T-helper 17 cell (primary cell): ENCODE measurements at regions not wholly inside any gene's neighbourhood (a gene's known extent, or its start where the extent isn't known, plus 50 kb on each side); places are given as distances from the start of the nearest gene placed in this dataset.
"Not testable (repeated sequence)": the region's sequence is repeated elsewhere in the genome, so short reads cannot be mapped to it uniquely, and the experiment has no call there.

ENCODE experiments used
- ATAC-seq: fragments of 150-1000 bp; cut with Tn5 transposase; 2 replicates; pipeline ENCODE4 v1.10.0; 2021; ENCODE audit warnings: mild to moderate bottlenecking, moderate library complexity
- DNase-seq, 3 donors: peaks; one replicate each; pipeline versions ENCODE4 v3.0.0 to v3.0.0-alpha.2; 2020 to 2021
- H3K9me3 ChIP-seq: one replicate; pipeline ENCODE4 v1.7.0; 2013; ENCODE audit warnings: low read length, mild to moderate bottlenecking; ENCODE audit not compliant: control insufficient read depth, poor library complexity, severe bottlenecking
- H3K27ac Mint-ChIP-seq: one replicate; pipeline ENCODE4 v1.8.0; 2022; ENCODE audit warnings: mild to moderate bottlenecking, moderate library complexity, mixed read lengths
- H3K27me3 Mint-ChIP-seq: one replicate; pipeline ENCODE4 v1.8.0; 2022; ENCODE audit warnings: mixed read lengths
- H3K36me3 Mint-ChIP-seq: one replicate; pipeline ENCODE4 v1.8.0; 2022; ENCODE audit warnings: low read depth, mixed read lengths
- H3K4me1 Mint-ChIP-seq: one replicate; pipeline ENCODE4 v1.8.0; 2022; ENCODE audit warnings: mild to moderate bottlenecking, mixed read lengths
- H3K4me3 Mint-ChIP-seq: one replicate; pipeline ENCODE4 v1.8.0; 2022; ENCODE audit warnings: mild to moderate bottlenecking, moderate library complexity, mixed read lengths

GRCh38 chr1:115453666-115454065 lies 115.6 kb upstream of the NGF start:
- Mint-ChIP-seq H3K27me3 (peaks cover 32% of the 10 kb centered on the region), H3K4me3 (no peak overlapping the region), H3K4me1 (no peaks in the 10 kb centered on the region), H3K27ac (no peak overlapping the region), H3K36me3 (no peaks in the 10 kb centered on the region)
- DNase-seq: no peak
- no peaks in the 10 kb centered on the region for H3K9me3 ChIP-seq
- ATAC-seq: no peak

- Mint-ChIP-seq H3K4me3 (no peak overlapping the region), H3K27me3 (peaks cover 41% of the 10 kb centered on the region), H3K27ac (no peak overlapping the region), H3K4me1 (no peaks in the 10 kb centered on the region), H3K36me3 (no peaks in the 10 kb centered on the region)
- no peaks in the 10 kb centered on the region for H3K9me3 ChIP-seq
- ATAC-seq (no peak), DNase-seq (no peak)
Observed at GRCh38 chr1:115452600-115453329, 114.7 kb upstream of the NGF start.

GRCh38 chr1:115450501-115451040 lies 112.5 kb upstream of the NGF start:
- H3K4me1 Mint-ChIP-seq: no peaks in the 10 kb centered on the region
- no peaks in the 10 kb centered on the region for H3K36me3 Mint-ChIP-seq
- H3K27ac Mint-ChIP-seq: no peak overlapping the region
- no peak for ATAC-seq
- H3K4me3 Mint-ChIP-seq: no peak overlapping the region
- peaks cover 28% of the 10 kb centered on the region for H3K27me3 Mint-ChIP-seq
- H3K9me3 ChIP-seq: no peaks in the 10 kb centered on the region
- DNase-seq: no peak

DNA sequence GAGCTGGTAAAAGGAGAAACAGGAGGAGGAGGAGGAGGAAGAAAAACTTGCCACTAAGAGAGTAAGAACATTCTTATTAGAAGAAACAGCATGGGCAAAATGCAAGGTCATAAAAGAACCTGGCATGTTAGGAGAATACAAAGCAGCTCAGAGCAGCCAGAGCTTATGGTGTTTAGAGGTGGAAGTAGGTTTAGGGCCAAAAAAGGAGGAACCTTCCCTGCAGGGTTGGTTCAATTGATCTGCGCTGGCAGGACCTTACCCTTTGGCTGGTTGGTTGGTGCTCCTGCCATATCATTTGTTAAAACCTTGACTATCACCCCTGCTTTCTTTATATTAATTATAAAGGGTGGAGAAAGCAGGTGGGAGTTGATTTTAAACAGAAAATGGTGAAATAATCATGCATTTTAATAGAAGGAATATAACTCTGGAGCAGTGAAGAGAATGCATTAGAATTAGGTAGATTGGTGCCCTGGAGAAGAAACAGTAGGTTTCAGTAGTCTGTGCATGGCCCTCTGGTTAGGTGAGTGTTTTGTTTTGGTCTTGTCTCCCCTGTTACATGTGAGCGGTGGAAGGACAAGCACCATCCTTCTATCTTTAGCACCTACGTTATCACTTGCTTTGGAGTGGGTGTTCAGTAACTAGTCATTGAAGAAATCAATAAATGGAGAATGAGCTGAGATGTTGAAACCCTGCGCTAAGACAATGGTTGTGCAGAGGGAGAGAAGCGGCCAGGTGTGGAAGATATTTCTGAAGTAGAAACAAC lies 110.4 kb upstream of the NGF start:
- H3K9me3 ChIP-seq: no peaks in the 10 kb centered on the region
- H3K27ac Mint-ChIP-seq: no peak overlapping the region
- H3K4me3 Mint-ChIP-seq: no peak overlapping the region

DNA sequence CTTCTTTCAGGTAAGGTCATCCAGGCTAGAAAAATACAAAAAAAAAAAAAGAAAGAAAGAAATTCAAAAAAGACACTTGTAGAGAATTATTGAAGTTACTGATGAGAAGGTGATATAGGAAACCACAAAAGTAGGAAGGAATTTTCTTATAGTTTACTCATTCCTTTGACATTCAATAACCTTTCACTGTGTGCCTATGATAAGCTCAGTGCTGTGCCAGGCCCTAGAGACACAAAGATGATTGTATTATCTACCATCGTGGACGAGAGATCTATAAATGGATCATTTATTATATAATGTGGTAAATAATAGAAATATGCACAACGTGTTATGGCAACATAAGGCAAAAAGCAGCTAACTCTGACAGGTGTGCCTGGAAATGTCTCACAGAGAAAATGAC lies 109.6 kb upstream of the NGF start:
- no peaks in the 10 kb centered on the region for H3K36me3 Mint-ChIP-seq
- no peak overlapping the region for H3K27ac Mint-ChIP-seq
- DNase-seq (no peak), ATAC-seq (no peak)
- H3K27me3 Mint-ChIP-seq: peaks cover 17% of the 10 kb centered on the region
- H3K9me3 ChIP-seq: no peaks in the 10 kb centered on the region
- no peak overlapping the region for H3K4me3 Mint-ChIP-seq
- no peaks in the 10 kb centered on the region for H3K4me1 Mint-ChIP-seq

More for the DNA sequence above, 110.4 kb upstream of the NGF start:
- ATAC-seq (no peak), DNase-seq (no peak)
- Mint-ChIP-seq H3K27me3 (peaks cover 17% of the 10 kb centered on the region), H3K4me1 (no peaks in the 10 kb centered on the region), H3K36me3 (no peaks in the 10 kb centered on the region)

DNA sequence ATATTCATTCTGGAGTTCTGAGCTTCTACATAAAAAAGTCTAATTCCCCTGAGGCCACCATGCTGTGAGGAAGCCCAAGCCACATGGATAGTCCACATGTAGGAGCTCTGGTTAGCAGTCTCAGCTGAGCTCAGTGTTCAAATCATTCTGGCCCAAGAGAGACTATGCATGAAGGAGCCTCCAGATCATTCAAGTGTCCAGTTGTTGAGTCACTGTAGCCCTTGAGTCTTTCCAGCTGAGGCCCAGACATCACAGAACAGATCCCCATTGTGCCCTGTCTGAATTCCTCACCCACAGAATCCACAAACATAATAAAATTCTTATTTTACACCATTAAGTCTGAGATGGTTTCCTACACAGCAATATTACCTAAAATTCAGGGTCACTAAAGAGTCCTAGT lies 107.0 kb upstream of the NGF start:
- H3K4me3 Mint-ChIP-seq: no peak overlapping the region
- peaks cover 28% of the 10 kb centered on the region for H3K27me3 Mint-ChIP-seq
- H3K9me3 ChIP-seq: no peaks in the 10 kb centered on the region
- no peak for DNase-seq
- no peaks in the 10 kb centered on the region for H3K4me1 Mint-ChIP-seq
- no peaks in the 10 kb centered on the region for H3K36me3 Mint-ChIP-seq
- H3K27ac Mint-ChIP-seq: no peak overlapping the region
- ATAC-seq: no peak

GRCh38 chr1:115440733-115441132 lies 102.7 kb upstream of the NGF start:
- ATAC-seq (no peak), DNase-seq (no peak)
- peaks cover 18% of the 10 kb centered on the region for H3K27me3 Mint-ChIP-seq
- H3K4me1 Mint-ChIP-seq: no peaks in the 10 kb centered on the region
- no peak overlapping the region for H3K27ac Mint-ChIP-seq
- H3K36me3 Mint-ChIP-seq: no peaks in the 10 kb centered on the region
- no peak overlapping the region for H3K4me3 Mint-ChIP-seq
- no peaks in the 10 kb centered on the region for H3K9me3 ChIP-seq

DNA sequence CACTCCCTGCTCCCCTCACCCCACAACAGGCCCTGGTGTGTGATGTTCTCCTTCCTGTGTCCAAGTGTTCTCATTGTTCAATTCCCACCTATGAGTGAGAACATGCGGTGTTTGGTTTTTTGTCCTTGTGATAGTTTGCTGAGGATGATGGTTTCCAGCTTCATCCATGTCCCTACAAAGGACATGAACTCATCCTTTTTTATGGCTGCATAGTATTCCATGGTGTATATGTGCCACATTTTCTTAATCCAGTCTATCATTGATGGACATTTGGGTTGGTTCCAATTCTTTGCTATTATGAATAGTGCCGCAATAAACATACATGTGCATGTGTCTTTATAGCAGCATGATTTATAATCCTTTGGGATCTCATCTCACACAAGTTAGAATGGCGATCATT lies 101.5 kb upstream of the NGF start:
- H3K27me3 Mint-ChIP-seq: peaks cover 30% of the 10 kb centered on the region
- not testable (repeated sequence) for H3K36me3 Mint-ChIP-seq, DNase-seq, H3K4me1 Mint-ChIP-seq, ATAC-seq, H3K9me3 ChIP-seq, H3K4me3 Mint-ChIP-seq, H3K27ac Mint-ChIP-seq

DNA sequence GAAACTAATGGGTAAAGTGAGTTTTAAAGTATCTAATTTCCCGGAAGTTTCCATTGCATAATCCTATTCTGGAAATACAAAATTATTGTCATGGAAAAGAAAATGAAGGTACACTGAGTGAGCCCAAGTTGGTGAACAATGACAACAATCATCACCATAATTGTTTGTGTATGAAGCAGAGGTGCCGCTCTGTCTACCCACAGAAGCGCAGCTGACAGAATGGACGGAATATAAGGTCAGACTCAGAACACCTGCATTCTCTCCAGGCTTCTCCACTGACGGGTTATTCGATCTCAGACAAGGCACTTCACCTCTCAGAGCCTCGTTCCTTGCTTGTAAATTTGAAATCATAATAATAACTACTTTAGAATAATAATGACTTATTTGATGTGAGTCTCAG lies 99.1 kb upstream of the NGF start:
- no peaks in the 10 kb centered on the region for H3K4me1 Mint-ChIP-seq
- no peaks in the 10 kb centered on the region for H3K36me3 Mint-ChIP-seq
- H3K27me3 Mint-ChIP-seq: peaks cover 38% of the 10 kb centered on the region
- DNase-seq (no peak), ATAC-seq (no peak)
- H3K4me3 Mint-ChIP-seq: no peak overlapping the region
- no peaks in the 10 kb centered on the region for H3K9me3 ChIP-seq
- no peak overlapping the region for H3K27ac Mint-ChIP-seq

GRCh38 chr1:115436596-115436995 lies 98.5 kb upstream of the NGF start:
- DNase-seq: no peak
- H3K9me3 ChIP-seq: no peaks in the 10 kb centered on the region
- no peak overlapping the region for H3K4me3 Mint-ChIP-seq
- H3K36me3 Mint-ChIP-seq: no peaks in the 10 kb centered on the region
- H3K27ac Mint-ChIP-seq: no peak overlapping the region
- H3K27me3 Mint-ChIP-seq: peaks cover 36% of the 10 kb centered on the region
- H3K4me1 Mint-ChIP-seq: no peaks in the 10 kb centered on the region
- ATAC-seq: no peak

- Mint-ChIP-seq H3K27me3 (peaks cover 29% of the 10 kb centered on the region), H3K4me3 (no peak overlapping the region), H3K36me3 (no peaks in the 10 kb centered on the region), H3K27ac (no peak overlapping the region), H3K4me1 (no peaks in the 10 kb centered on the region)
- DNase-seq (no peak), ATAC-seq (no peak)
- H3K9me3 ChIP-seq: no peaks in the 10 kb centered on the region
Observed at GRCh38 chr1:115433483-115433882, 95.4 kb upstream of the NGF start.

GRCh38 chr1:115432061-115432460 lies 94.0 kb upstream of the NGF start:
- Mint-ChIP-seq H3K27ac (no peak overlapping the region), H3K4me3 (no peak overlapping the region), H3K27me3 (peaks cover 27% of the 10 kb centered on the region), H3K36me3 (no peaks in the 10 kb centered on the region), H3K4me1 (no peaks in the 10 kb centered on the region)
- no peak for DNase-seq
- ATAC-seq: no peak
- H3K9me3 ChIP-seq: no peaks in the 10 kb centered on the region

DNA sequence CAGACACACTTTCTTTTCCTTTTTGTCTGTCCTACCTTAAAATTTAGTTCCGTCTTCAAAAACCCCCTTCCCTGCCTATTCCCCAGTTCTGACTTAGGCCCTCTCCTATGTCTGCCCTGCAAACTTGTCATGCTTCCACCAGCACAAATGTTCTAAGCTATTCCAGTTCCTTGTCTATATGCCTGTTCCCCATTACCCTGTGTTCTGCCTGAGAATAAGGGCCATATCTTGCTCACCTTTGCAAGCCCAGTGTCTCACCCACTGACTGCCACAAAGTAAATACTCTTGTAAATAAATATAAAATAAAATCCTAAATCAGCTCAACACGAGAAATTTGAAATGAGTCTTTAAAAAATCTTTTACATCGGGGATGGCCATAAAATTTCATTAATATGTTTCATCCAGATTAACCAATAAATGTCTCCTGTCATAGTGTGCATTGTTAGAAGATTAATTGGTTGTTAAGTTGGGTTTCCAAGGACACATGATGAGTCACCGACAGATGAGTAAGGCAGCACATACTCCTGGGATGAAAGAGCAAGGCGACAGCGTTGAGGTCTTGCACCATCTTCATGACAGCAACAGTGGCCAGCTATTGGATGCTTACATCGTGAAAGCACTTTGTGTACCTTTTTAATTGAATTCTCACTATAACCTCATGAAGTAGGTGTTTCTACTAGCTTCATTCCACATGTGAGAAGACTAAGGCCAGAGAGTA lies 92.6 kb upstream of the NGF start:
- no peaks in the 10 kb centered on the region for H3K36me3 Mint-ChIP-seq
- H3K27me3 Mint-ChIP-seq: peaks cover 30% of the 10 kb centered on the region
- no peak for ATAC-seq
- H3K27ac Mint-ChIP-seq: no peak overlapping the region
- no peak overlapping the region for H3K4me3 Mint-ChIP-seq
- DNase-seq: no peak
- no peaks in the 10 kb centered on the region for H3K4me1 Mint-ChIP-seq
- H3K9me3 ChIP-seq: no peaks in the 10 kb centered on the region
